Smooth muscle cell (in vitro differentiated cells): ENCODE measurements at regions not wholly inside any gene's neighbourhood (a gene's known extent, or its start where the extent isn't known, plus 50 kb on each side); places are given as distances from the start of the nearest gene placed in this dataset.
"Not testable (repeated sequence)": the region's sequence is repeated elsewhere in the genome, so short reads cannot be mapped to it uniquely, and the experiment has no call there.

Experiments
- DNase-seq: peaks from one replicate; lab custom pipeline; 2025; ENCODE audit not compliant: unreplicated experiment; lab: John Stamatoyannopoulos, UW
- H2AFZ ChIP-seq: fragments of 200-600 bp; sonication (generic); 2 replicates; pipeline ENCODE4 v1.6.0; 2016; ENCODE audit warnings: antibody characterized with exemption, low read depth, mild to moderate bottlenecking
- H3F3A ChIP-seq: fragments of 200-600 bp; sonication (generic); 2 replicates; pipeline ENCODE4 v1.6.0; 2017; ENCODE audit warnings: antibody characterized with exemption, low read depth
- H3K27ac ChIP-seq: fragments of 200-600 bp; sonication (generic); 2 replicates; pipeline ENCODE4 v1.5.1; 2016; ENCODE audit warnings: low read depth, mild to moderate bottlenecking
- H3K27me3 ChIP-seq: fragments of 200-600 bp; sonication (generic); 2 replicates; pipeline ENCODE4 v1.6.1; 2016; ENCODE audit warnings: low read depth, mild to moderate bottlenecking
- H3K36me3 ChIP-seq: fragments of 200-600 bp; sonication (generic); 2 replicates; pipeline ENCODE4 v1.5.1; 2016; ENCODE audit warnings: low read depth
- H3K4me1 ChIP-seq: fragments of 200-600 bp; sonication (generic); 2 replicates; pipeline ENCODE4 v1.5.1; 2016; ENCODE audit warnings: low read depth
- H3K4me2 ChIP-seq: fragments of 200-600 bp; sonication (generic); 2 replicates; pipeline ENCODE4 v1.6.0; 2016; ENCODE audit warnings: mild to moderate bottlenecking
- H3K4me3 ChIP-seq: fragments of 200-600 bp; sonication (generic); 2 replicates; pipeline ENCODE4 v1.5.1; 2016; ENCODE audit warnings: mild to moderate bottlenecking
- H3K79me2 ChIP-seq: fragments of 200-600 bp; sonication (generic); 2 replicates; pipeline ENCODE4 v1.6.0; 2016; ENCODE audit warnings: low read depth, mild to moderate bottlenecking
- H3K9ac ChIP-seq: fragments of 200-600 bp; sonication (generic); 2 replicates; pipeline ENCODE4 v1.6.0; 2016; ENCODE audit warnings: low read depth
- H3K9me3 ChIP-seq: fragments of 200-600 bp; sonication (generic); replicated peaks from 2 replicates; pipeline ENCODE4 v1.5.1; 2016; ENCODE audit warnings: low read depth
- H4K20me1 ChIP-seq: fragments of 200-600 bp; sonication (generic); 2 replicates; pipeline ENCODE4 v1.6.0; 2016; ENCODE audit warnings: low read depth
- CTCF ChIP-seq: fragments of 200-600 bp; sonication (generic); IDR thresholded peaks from 2 replicates; pipeline ENCODE4 v1.5.1; 2017; ENCODE audit warnings: borderline replicate concordance, mild to moderate bottlenecking, antibody characterized with exemption; ENCODE audit not compliant: insufficient read depth, poor library complexity, severe bottlenecking
- WGBS: methylation state at CpG from one replicate; pipeline ENCODE4 v1.1.7; 2016; ENCODE audit warnings: low lambda C conversion rate; 5-methylcytosine and 5-hydroxymethylcytosine counted together

DNA sequence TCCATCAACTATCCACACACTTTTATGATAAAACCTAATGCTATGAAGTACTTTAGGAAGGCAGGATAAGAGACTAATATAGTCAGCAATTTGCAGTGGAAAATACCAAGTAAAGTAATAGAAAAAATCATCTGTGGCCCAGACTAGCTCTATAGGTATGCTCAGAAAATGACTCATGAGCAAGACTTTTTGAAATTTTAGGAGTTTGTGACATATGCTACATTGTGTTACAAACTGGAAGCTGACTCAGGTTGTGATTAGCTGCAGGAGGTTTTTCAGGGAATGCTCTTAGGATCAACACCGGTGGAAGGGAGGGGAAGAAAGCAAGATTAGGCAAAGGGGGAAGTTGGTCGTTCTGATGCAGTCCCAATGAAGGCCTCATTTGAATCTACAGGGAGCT lies 56.1 kb downstream of the FEZF1 start:
- H3K4me1 ChIP-seq = no peaks in the 10 kb centered on the region
- TF ChIP-seq CTCF = no peak
- H2AFZ ChIP-seq = no peak overlapping the region
- H3K4me3 ChIP-seq = no peak overlapping the region
- H3K4me2 ChIP-seq = no peak overlapping the region
- H3K79me2 ChIP-seq = no peaks in the 10 kb centered on the region
- H3K36me3 ChIP-seq = no peaks in the 10 kb centered on the region
- no peak for DNase-seq
- 45% methylated on average over 2 of the region's 2 CpGs for WGBS
- no peaks in the 10 kb centered on the region for H3K9me3 ChIP-seq
- no peaks in the 10 kb centered on the region for H4K20me1 ChIP-seq
- no peaks in the 10 kb centered on the region for H3F3A ChIP-seq
- no peak overlapping the region for H3K27ac ChIP-seq
- no peak overlapping the region for H3K9ac ChIP-seq
- no peaks in the 10 kb centered on the region for H3K27me3 ChIP-seq

DNA sequence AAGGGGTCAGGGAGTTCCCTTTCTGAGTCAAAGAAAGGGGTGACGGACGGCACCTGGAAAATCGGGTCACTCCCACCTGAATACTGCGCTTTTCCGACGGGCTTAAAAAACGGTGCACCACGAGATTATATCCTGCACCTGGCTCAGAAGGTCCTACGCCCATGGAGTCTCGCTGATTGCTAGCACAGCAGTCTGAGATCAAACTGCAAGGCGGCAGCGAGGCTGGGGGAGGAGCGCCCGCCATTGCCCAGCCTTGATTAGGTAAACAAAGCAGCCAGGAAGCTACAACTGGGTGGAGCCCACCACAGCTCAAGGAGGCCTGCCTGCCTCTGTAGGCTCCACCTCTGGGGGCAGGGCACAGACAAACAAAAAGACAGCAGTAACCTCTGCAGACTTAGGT lies 65.8 kb downstream of the FEZF1 start:
- 80% methylated on average over 14 of the region's 14 CpGs for WGBS
- DNase-seq, H3K27ac ChIP-seq, H3K27me3 ChIP-seq, H3K4me2 ChIP-seq, H3K36me3 ChIP-seq, H3K4me3 ChIP-seq, H3K9ac ChIP-seq, H3K9me3 ChIP-seq, H4K20me1 ChIP-seq, H2AFZ ChIP-seq, H3K4me1 ChIP-seq, H3K79me2 ChIP-seq, H3F3A ChIP-seq: not testable (repeated sequence)

DNA sequence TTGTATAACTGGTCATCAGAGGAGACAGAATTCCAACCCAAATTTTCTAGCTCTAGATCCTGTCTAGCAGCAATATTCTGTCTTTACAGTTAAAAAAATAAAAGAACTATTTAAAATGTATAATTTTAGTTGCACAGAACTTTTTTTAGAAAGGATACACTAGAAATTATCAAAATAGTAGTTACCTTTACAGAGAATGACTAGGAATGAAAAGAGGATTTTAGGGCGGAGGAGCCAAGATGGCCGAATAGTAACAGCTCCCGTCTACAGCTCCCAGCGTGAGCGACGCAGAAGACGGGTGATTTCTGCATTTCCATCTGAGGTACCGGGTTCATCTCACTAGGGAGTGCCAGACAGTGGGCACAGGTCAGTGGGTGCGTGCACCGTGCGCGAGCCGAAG lies 66.3 kb downstream of the FEZF1 start:
- not testable (repeated sequence) for H3F3A ChIP-seq, H4K20me1 ChIP-seq, H3K4me1 ChIP-seq, DNase-seq, H2AFZ ChIP-seq, H3K4me2 ChIP-seq, H3K36me3 ChIP-seq, H3K27ac ChIP-seq, H3K79me2 ChIP-seq, H3K4me3 ChIP-seq, H3K27me3 ChIP-seq, H3K9me3 ChIP-seq, H3K9ac ChIP-seq
- WGBS = 91% methylated on average over 13 of the region's 13 CpGs

DNA sequence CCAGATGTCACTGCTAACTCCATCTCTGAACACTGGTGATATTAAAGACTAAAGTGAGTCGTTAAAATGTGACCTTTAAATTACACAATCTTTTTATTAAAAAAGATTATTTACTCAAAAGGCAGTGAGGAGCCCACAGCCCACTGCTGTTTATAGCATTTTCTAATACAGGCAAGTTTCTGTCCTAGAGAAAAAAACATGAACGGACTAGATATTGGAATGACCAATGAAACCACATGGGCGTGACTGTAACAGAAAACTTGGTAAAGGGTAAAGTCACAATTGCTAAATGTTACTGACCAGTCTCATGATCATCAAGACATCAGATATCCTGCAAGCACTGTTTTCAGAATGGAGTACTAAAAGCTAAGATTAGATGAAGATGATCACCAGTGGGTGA lies 78.7 kb downstream of the FEZF1 start:
- Histone ChIP-seq H3F3A (no peaks in the 10 kb centered on the region), H2AFZ (no peak overlapping the region), H3K9me3 (no peaks in the 10 kb centered on the region), H3K9ac (no peak overlapping the region), H3K27ac (no peak overlapping the region), H3K4me1 (no peaks in the 10 kb centered on the region), H3K36me3 (no peaks in the 10 kb centered on the region), H4K20me1 (no peaks in the 10 kb centered on the region), H3K4me2 (no peak overlapping the region), H3K27me3 (no peaks in the 10 kb centered on the region), H3K4me3 (no peak overlapping the region), H3K79me2 (no peaks in the 10 kb centered on the region)
- WGBS = 84% methylated on average over 3 of the region's 3 CpGs
- DNase-seq = no peak
- TF ChIP-seq CTCF = no peak

GRCh38 chr7:122219253-122219865 lies 75.3 kb upstream of the AASS start:
- DNase-seq = no peak
- TF ChIP-seq CTCF = peak; percentile 77
- Histone ChIP-seq H3K79me2 (no peaks in the 10 kb centered on the region), H3K4me3 (no peak overlapping the region), H3F3A (no peaks in the 10 kb centered on the region), H2AFZ (no peak overlapping the region), H3K4me1 (no peaks in the 10 kb centered on the region), H3K27ac (no peak overlapping the region), H3K36me3 (no peaks in the 10 kb centered on the region), H3K4me2 (no peak overlapping the region), H3K9me3 (no peaks in the 10 kb centered on the region), H3K9ac (no peak overlapping the region), H4K20me1 (no peaks in the 10 kb centered on the region), H3K27me3 (no peaks in the 10 kb centered on the region)
